ENCODE measurements at regions not wholly inside any gene's neighbourhood (a gene's known extent, or its start where the extent isn't known, plus 50 kb on each side); places are given as distances from the start of the nearest gene placed in this dataset.

DNA sequence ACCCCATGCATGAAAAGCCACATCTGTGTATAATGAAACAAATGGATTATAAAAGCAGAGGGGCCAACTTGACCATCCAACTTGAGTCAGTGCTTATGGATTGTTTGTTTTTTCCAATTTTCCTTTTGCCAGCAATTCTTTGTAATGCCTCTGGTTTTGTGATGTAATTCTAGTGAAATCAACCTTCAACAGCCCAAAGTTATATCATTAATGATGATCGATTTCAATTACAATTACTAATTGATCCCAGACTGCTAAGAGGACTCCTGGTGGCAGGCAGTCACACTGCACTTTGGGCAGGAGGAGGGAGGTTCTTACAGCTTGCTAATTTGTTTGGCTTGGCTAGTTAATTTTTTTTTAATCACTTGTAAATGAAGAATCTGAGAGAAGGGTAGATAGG is 552.3 kb downstream of the NUF2 start:
- in situ Hi-C loops (cut with HindIII; ENCODE audit: low sequenced_read_pairs), result no loop called here

DNA sequence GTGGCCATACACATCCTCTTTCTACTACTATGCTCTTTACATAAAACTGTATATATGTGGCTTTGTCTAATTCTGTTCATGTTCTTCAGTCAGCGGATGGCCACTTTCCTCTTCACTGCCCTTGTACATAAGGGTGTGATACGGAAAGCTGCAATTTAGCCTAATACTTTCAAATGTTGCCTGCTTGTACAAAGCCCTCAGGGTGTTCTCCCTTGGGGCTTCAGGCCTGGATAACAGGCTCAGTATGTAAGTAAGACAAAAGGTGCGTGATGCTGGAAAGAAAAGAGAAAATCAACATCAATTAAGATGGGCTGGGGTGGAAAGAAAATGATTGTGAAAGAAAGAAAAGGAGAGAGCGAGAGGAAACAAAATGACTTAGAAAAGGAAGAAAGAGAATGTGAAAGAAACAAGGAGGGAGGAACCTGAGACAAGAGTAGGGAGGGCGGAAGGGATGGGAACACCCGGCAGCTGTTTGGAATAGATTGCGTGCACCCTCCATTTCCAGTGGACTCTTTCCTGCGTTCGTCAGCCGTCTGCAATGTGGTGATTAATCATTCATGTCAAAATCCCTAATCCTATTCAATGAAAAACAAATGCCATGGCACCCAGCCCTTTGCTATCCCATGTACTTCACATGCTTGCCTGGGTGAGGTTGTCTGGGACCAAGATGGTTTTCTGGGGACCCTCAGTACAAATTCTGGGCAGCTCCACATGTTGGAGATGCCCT is 553.6 kb downstream of the NUF2 start:
- in situ Hi-C loops (cut with HindIII; ENCODE audit: low sequenced_read_pairs), result no loop called here

DNA sequence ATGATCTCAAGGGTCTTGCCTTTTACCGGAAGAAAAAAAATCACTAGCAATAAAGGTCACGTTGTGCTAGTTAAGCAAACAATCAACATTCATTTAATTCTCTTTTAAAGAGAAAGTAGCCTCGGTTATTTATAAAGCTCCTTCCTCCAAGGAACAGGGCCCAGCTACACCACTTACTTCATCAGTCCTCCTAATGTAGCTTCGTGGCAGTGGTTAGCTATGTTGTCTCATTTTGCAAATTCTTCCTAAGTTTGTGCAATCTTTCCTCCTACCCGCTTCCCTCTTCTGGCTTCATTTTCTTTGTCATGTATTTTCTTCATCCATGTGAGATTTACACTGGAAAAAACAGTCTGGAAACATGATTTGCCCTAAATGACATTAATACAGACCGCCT is 554.2 kb downstream of the NUF2 start:
- in situ Hi-C loops (cut with HindIII; ENCODE audit: low sequenced_read_pairs), result no loop called here

DNA sequence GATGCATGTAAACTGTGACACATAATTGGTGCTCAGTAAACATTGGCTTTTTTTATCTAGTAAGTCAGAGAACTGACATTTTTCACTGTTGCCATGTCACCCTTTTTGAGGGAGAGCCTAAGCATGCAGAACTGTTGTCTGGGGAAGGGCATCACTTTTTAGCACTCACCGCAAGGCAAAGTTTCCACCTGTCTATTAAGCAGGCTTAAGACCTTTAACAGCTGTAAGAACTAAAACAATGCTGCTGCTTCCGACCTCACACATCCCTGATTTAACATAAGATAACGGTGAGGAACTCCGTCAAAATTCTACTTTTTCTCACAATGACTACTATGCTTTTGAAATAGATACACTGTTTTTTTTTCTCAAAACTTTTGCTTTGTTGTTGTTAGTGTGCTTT is 554.8 kb downstream of the NUF2 start:
- in situ Hi-C loops (cut with HindIII; ENCODE audit: low sequenced_read_pairs), result no loop called here

DNA sequence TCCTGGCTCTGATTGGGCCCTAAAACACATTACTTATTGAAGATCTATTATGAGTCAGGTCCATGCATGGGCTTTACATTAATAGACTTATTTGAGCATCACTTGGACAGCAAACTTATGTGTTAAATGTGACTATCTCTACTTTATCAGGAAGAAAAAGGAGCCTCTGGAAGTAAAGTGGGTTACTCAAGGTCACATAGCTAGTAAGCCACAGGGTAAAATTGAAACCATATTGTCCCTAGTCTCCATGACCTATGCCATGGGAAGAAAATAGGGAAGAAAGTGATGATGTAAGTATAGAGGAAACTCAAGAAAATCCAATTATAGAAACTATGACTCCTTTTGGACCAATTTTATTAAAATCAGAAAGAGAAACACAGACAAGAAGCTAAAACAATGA is 555.3 kb downstream of the NUF2 start:
- in situ Hi-C loops (cut with HindIII; ENCODE audit: low sequenced_read_pairs), result no loop called here

DNA sequence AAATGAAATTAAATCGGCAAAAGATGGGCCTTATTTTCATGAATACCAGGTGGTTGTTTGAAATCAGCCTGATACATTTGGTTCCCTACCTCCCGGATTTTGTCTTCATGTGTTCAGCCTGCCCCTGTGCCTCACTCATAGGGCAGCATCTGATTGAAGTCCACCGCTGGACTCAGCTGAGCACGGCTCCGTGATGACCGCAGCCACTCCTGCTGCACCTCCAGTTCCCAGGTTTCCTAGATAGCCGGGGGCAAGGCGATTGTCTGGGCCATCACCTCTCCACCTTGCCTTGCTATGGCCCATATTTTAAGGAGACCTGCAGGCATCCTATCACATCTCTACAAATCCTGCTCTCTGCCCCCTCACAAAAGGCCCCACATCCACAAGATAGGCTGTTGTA is 563.8 kb downstream of the NUF2 start:
- in situ Hi-C loops (cut with HindIII; ENCODE audit: low sequenced_read_pairs), result loop anchor here (5.0 kb wide), 1 partner anchor 47 kb away; no protein-coding TSS in a partner anchor

DNA sequence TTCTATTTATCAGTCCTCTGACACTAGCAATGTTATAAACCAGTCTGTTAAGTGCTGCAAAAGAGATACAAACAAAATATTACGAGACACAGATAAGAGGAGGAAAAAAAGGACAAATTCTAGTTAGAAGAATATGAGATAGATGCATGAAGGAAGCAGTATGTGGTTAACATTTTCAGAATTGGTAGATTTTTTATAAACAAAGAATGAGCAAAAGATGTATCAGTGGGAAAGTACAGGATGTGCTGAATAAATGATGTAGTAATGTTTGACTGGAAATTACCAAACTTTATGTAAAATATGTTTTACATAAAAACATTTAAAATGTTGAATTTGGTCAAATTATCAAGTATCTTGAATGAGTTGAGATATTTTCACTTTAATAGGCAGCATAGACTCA is 574.2 kb downstream of the NUF2 start:
- in situ Hi-C loops (cut with HindIII; ENCODE audit: low sequenced_read_pairs), result no loop called here

DNA sequence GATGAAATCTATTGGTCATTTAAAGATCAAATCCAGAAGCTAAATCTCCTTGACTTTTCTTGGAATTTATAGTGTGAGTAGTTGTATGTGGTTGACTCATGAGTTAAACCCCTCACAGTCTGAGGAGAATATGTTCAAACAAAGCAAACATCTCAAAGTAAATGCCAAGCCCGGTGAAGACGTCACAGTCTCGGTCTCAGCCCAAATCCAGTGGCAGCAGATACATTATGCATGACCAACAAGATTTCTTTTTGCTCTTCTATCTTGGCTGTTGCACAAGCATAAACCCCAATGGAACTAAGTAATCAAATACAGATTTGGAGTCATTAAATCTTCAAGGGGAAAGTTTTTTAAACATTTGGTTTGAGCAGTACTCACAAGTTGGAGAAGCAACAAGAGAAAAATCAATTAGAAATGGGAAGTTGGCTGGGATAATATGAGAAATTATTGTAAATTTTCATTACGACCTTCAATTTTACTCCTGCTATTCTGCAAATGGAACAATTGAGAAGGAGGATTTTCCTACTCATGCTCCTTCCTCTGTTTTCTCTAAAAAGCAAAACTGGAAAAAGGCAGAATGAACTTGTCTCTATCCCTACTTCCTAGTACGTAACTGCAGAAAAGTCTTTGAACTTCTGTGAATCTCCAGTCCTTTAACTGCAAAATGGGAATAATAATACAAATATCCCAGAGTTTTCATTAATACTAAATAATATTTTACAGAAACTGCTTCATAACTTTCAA is 575.8 kb downstream of the NUF2 start:
- in situ Hi-C loops (cut with HindIII; ENCODE audit: low sequenced_read_pairs), result no loop called here

DNA sequence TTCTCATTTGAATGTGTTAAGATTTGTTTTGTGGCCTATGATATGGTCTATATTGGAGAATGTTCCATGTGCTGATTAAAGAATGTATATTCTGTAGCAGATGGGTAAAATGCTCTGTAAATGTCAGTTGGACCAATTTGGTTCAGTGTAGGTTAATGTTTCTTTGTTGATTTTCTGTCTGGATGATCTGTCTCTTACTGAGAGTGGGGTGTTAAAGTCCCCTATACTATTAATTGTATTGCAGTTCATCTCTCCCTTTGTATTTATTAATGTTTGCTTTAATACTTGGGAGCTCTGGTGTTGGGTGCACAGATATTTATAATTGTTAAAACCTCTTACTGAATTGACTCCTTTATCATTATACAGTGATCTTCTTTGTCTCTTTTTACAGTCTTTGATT is 584.5 kb downstream of the NUF2 start:
- in situ Hi-C loops (cut with HindIII; ENCODE audit: low sequenced_read_pairs), result no loop called here

DNA sequence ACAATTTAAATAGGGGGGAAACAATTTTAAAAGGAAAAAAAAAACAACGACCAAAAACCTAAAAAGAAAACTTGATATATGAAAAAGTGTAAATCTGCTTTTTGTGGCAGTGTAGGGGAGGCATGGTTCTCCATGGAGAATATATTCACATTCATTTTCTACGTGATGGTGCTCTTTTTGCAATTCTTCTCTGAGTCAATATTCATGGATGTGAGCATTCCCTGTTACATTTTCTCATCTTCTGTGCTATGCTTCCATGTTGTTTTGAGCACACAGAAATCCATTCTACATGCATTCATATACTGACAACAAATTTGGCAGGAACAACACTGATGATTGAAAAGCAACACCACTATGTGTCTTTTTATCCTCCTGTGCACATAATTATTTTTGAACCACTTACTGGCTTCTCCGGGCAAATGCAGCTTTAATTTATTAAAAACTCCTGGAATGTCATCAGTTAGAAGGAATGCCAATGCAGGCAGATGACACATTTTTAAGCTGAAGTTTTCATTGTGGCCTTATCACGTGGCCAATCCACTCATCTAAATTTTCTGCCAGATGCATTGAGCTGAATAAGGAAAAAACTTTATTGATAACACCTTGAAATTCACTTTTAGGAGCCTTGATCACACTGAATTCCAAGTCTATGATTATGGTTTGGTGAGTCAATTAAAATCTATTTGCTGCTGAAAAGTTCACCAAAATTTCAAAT is 590.6 kb downstream of the NUF2 start:
- in situ Hi-C loops (cut with HindIII; ENCODE audit: low sequenced_read_pairs), result no loop called here

DNA sequence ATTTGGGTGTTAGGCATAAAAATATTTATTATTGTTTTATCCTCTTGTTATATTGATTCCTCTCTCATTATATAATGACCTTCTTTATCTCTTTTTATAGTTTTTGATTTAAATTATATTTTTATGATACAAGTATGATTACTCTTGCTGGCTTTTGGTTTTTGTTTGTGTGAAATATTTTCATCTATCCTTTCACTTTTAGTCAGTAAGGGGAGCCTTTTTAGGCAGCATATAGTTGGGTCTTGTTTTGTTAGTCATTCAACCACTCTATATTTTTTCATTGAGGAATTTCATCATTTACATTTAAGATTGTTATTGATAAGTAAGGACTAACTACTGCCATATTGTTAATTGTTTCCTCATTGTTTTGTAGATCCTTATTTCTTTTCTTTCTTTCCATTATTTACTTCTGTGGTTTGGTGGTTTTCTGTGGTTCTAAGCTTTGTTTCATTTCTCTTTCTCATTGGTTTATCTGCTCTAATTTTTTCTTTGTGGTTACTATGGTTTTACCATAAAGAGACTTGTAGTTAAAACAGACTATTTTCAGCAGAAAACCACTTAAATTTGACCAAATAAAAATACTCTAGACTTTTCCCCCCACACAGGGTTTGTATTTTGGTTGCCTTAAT is 593.1 kb downstream of the NUF2 start:
- in situ Hi-C loops (cut with HindIII; ENCODE audit: low sequenced_read_pairs), result no loop called here

DNA sequence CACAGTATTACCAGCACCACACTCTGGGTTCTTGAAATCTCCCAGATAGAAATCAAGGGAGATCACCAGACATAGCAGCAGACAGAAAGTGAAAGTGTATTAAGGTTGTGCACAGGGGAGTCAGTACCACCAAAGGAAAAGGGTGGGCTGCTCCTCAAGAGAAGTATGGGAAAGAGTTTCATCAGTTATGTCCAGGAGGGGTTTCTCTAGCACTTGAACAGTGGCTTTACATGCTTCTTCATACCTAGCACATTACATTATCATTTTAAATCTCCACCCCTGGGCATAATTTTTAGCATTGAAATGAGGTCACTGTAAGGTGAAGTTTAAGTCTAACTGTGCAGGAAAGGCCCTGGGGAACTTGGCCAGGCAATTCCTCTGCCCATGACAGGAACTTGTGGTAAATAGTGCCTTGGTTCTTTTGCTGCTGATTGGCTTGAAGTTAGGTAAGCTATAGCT is 601.0 kb downstream of the NUF2 start:
- in situ Hi-C loops (cut with HindIII; ENCODE audit: low sequenced_read_pairs), result loop anchor here (5.0 kb wide), 1 partner anchor 45 kb away; no protein-coding TSS in a partner anchor

DNA sequence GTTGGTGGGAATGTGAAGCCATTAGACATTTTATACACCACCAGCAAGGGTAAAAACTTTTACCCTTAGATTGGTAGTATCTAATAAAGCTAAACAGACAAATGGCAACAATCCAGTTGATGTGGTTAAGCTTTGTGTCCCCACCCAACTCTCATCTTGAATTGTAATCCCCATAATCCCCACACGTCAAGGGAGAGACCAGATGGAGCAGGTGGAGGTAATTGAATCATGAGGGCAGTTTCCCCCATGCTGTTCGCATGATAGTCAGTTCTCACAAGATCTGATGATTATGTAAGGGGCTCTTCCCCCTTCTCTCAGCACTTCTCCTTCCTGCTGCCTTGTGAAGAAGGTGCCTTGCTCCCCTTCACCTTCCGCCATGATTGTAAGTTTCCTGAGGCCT is 602.3 kb downstream of the NUF2 start:
- in situ Hi-C loops (cut with HindIII; ENCODE audit: low sequenced_read_pairs), result loop anchor here (5.0 kb wide), 1 partner anchor 43 kb away; no protein-coding TSS in a partner anchor

DNA sequence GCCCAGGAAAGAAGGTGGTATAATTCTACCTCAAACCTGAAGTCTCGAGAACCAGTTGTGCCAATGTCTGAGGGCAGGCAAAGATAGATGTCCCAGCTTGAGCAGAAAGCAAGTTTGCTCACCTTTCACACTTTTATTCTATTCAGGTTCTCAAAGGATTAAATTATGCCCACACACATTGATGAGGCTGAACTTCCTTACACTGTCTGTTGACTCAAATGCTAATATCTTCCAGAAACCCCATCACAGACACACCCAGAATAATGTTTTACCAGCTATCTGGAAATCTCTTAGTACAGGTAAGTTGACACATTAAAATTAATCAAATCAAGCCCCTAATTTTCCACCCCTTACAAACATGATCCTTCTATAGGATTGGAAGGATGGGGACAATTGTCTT is 605.7 kb downstream of the NUF2 start:
- in situ Hi-C loops (cut with HindIII; ENCODE audit: low sequenced_read_pairs), result no loop called here

DNA sequence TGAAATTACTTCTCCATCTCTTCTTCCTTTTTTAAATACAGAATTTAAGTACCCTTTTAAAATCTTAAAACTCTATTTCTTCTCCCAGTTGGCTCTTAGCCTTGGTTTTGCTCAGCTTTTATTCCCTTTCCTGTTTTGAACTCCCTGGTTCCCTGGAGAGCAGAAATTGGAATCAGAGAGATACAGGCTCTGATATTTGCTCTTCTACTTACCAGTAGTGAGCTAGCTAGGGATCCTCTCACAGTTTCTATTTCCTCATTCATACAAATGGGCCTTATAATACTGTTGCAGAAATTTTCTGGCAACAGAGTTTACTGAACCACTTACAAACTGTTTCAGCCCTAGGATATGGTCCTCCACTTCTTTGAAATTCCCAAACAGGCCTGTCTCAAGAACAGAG is 606.3 kb downstream of the NUF2 start:
- in situ Hi-C loops (cut with HindIII; ENCODE audit: low sequenced_read_pairs), result no loop called here

DNA sequence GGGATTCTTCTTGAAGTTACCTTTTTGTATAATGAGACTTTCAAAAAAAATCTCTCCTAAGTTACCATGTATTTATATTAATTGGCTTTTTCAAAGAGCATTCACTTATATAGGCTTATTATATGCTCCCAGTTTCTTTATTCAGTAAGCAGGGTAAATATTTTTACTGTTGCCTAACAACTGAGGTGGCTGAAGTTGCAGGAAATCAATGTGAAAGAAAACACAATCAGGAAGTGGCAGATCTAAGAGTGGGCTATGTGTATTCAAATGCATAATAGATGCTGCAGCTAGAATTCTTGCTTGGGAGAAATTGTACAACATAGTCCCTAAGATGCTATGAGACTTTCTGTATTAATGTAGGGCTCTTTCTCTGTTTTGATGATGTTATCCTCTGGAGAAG is 606.9 kb downstream of the NUF2 start:
- in situ Hi-C loops (cut with HindIII; ENCODE audit: low sequenced_read_pairs), result no loop called here

DNA sequence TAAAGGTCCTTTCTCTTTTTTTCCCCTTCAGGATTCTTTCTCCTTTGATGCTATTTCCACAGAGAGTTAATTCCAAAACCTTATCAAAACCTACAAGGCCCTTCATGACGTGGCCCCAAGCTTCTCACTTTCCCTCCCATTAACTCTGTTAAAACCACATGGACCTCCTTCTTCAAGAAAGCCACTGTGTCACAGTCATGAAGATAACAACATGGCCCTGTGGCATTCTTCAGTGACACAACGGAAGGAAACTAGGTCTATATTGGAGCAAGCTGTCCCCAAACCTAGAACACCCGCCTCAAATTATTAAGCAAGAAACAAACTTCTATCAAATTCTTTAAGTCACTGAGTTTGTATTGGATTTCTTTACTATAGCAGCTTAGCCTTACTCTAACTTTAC is 611.1 kb downstream of the NUF2 start:
- in situ Hi-C loops (cut with HindIII; ENCODE audit: low sequenced_read_pairs), result loop anchor here (5.0 kb wide), 1 partner anchor 46 kb away; no protein-coding TSS in a partner anchor

DNA sequence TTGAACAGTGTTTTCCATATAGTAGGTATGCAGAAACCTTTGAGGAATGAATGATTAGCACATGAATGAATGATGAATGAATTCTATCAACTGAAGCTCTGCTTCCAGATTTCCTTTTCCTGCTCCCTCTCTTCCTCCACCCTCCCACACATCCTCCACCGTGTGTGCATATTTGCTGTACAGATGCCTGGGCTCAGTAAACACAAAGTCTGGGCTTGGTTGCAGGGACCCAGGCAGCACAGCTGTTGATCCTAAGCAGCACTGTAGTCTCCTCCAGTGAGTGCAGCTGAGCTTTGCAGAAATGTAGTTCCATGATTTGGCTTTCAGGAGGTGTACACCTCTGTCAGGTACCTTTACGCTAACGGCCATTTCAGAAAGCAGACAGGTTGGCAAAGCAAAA is 611.7 kb downstream of the NUF2 start:
- in situ Hi-C loops (cut with HindIII; ENCODE audit: low sequenced_read_pairs), result loop anchor here (5.0 kb wide), 1 partner anchor 46 kb away; no protein-coding TSS in a partner anchor

DNA sequence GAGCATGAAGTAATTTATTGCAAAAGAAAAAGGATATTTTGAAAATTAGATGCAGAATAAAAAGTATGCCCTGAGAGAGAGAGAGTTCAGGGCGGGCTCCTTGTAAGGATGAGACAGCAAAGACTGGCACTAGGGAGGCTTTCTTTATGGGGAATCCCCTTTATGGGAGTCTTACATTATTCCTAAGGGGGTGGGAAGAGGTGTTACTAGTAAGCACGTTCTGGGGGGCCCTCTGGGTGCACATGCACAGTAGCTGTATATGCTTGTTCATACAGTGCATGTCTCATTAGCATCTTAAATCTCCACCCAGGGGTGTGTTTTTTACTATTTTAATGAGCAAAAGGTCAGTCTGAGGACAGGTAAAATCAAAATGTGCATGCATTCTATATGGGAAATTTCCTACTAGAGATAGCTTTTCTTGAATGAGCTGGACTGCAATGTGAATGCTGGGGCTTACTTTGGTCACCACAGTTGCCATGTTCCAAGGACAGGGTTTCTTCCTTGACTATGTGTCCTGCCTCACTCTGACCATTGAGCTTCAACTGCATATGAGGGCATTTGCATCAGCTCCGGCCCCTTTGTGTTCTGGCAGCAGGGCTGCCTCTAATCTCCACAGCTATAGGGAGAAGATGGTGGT is 614.1 kb downstream of the NUF2 start:
- in situ Hi-C loops (cut with HindIII; ENCODE audit: low sequenced_read_pairs), result no loop called here

DNA sequence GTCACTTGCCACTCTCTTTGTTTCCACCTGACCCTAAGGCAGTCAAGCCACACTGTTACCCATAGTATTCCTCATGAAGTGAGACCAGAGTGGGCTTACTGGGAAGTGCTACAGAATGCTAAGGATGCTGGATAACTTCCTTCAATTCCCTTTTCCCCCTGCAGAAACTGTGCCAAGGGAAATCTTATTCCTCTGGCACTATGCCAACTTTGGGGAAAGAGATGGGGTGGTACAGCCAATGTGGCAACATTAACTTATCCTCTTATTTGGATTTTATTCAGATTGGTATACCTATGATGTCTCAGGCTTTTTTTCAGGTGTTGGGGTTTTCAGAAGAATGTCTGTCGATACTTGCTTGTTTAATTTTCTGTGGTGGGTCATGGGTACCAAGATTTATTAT is 599.4 kb upstream of the PBX1 start:
- in situ Hi-C loops (cut with HindIII; ENCODE audit: low sequenced_read_pairs), result no loop called here

DNA sequence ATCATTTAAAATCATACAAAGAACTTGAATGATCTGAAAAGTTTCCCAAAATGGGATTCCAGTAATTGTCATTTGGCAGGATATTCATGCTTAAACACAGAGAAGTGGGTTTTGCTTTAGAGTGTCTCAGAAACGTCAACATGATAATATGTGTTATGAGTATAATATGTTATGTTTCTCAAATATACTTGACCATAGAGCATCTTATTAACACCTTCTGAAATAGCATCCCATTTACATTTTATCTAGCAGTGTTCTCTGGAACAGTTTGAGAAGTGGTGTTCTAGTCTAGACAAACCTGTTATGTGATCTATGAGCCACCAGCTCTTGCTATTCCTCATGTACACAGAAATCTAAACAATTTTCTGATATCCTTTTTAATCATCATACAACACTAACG is 588.8 kb upstream of the PBX1 start:
- in situ Hi-C loops (cut with HindIII; ENCODE audit: low sequenced_read_pairs), result no loop called here
